Calu3 (cell line): ENCODE measurements at regions not wholly inside any gene's neighbourhood (a gene's known extent, or its start where the extent isn't known, plus 50 kb on each side); places are given as distances from the start of the nearest gene placed in this dataset.

Experiments used
- BruUV-seq: library from RNA; stranded (reverse); fragments of 400-500 nt; replicated peaks from 2 replicates; lab custom pipeline; 2021; lab: Mats Ljungman, UMichigan
- CTCF ChIA-PET: fragments of 300-600 bp; sonication (Branson Sonifier 250); formaldehyde crosslinking; loops from one replicate; lab custom pipeline; 2022; ENCODE audit warnings: antibody characterized with exemption; lab: Charles Lee
- DNase-seq: peaks from one replicate; pipeline ENCODE4 v3.0.0; 2022
- H3K27ac Mint-ChIP-seq: one replicate; pipeline ENCODE4 v1.8.0; 2022; ENCODE audit warnings: mixed read lengths; ENCODE audit not compliant: unreplicated experiment
- H3K27me3 Mint-ChIP-seq: one replicate; pipeline ENCODE4 v1.8.0; 2022; ENCODE audit warnings: mixed read lengths; ENCODE audit not compliant: unreplicated experiment
- H3K36me3 Mint-ChIP-seq: one replicate; pipeline ENCODE4 v1.8.0; 2022; ENCODE audit warnings: mild to moderate bottlenecking, moderate library complexity, mixed read lengths; ENCODE audit not compliant: insufficient read depth, unreplicated experiment
- H3K4me1 Mint-ChIP-seq: one replicate; pipeline ENCODE4 v1.8.0; 2022; ENCODE audit warnings: mild to moderate bottlenecking, low read depth, mixed read lengths; ENCODE audit not compliant: unreplicated experiment
- H3K4me3 Mint-ChIP-seq: one replicate; pipeline ENCODE4 v1.8.0; 2022; ENCODE audit warnings: mild to moderate bottlenecking, low read depth, moderate library complexity, mixed read lengths; ENCODE audit not compliant: unreplicated experiment
- H3K9me3 Mint-ChIP-seq: one replicate; pipeline ENCODE4 v1.8.0; 2022; ENCODE audit warnings: low read depth, mixed read lengths; ENCODE audit not compliant: unreplicated experiment
- CTCF ChIP-seq: fragments of 200-600 bp; IDR thresholded peaks from one replicate; pipeline ENCODE4 v1.8.0; 2022; ENCODE audit warnings: antibody characterized with exemption; ENCODE audit not compliant: unreplicated experiment
- intact Hi-C: fragments of 100-400 bp; cut with micrococcal nuclease; formaldehyde crosslinking; loops from one replicate; pipeline ENCODE4 v1.10.0; 2022; ENCODE audit not compliant: unreplicated experiment

GRCh38 chr5:68709239-68709638, 384.6 kb upstream of the SLC30A5 start:
- no peaks in the 10 kb centered on the region for H3K27me3 Mint-ChIP-seq
- no peaks in the 10 kb centered on the region for H3K4me1 Mint-ChIP-seq
- no peaks in the 10 kb centered on the region for H3K9me3 Mint-ChIP-seq
- H3K27ac Mint-ChIP-seq, result no peak overlapping the region
- H3K36me3 Mint-ChIP-seq, result no peaks in the 10 kb centered on the region
- CTCF ChIA-PET, result no interaction called here
- intact Hi-C loops, result no loop called here
- TF ChIP-seq CTCF, result no peak
- BruUV-seq, result no TSS peak
- no peak overlapping the region for H3K4me3 Mint-ChIP-seq
- DNase-seq, result no peak

- intact Hi-C loops, result no loop called here
- no peak for TF ChIP-seq CTCF
- Mint-ChIP-seq H3K4me1 (no peaks in the 10 kb centered on the region), H3K9me3 (no peaks in the 10 kb centered on the region), H3K36me3 (no peaks in the 10 kb centered on the region), H3K27me3 (no peaks in the 10 kb centered on the region), H3K4me3 (no peak overlapping the region), H3K27ac (no peak overlapping the region)
- no TSS peak for BruUV-seq
- no peak for DNase-seq
- CTCF ChIA-PET, result no interaction called here
Observed at GRCh38 chr5:68710514-68710913, 383.3 kb upstream of the SLC30A5 start.

- BruUV-seq, result no TSS peak
- Mint-ChIP-seq H3K4me1 (no peaks in the 10 kb centered on the region), H3K4me3 (no peak overlapping the region), H3K27me3 (no peaks in the 10 kb centered on the region), H3K9me3 (no peaks in the 10 kb centered on the region), H3K36me3 (no peaks in the 10 kb centered on the region), H3K27ac (no peak overlapping the region)
- TF ChIP-seq CTCF, result no peak
- CTCF ChIA-PET, result no interaction called here
- intact Hi-C loops, result no loop called here
- no peak for DNase-seq
Observed at GRCh38 chr5:68711293-68712200, 382.3 kb upstream of the SLC30A5 start.

GRCh38 chr5:68714810-68715209, 379.0 kb upstream of the SLC30A5 start:
- Mint-ChIP-seq H3K4me3 (no peak overlapping the region), H3K4me1 (no peaks in the 10 kb centered on the region), H3K36me3 (no peaks in the 10 kb centered on the region), H3K27ac (no peak overlapping the region), H3K9me3 (no peaks in the 10 kb centered on the region), H3K27me3 (peaks cover 6% of the 10 kb centered on the region)
- no peak for TF ChIP-seq CTCF
- intact Hi-C loops, result no loop called here
- BruUV-seq, result no TSS peak
- CTCF ChIA-PET, result interaction anchor here (0.6 to 0.8 kb wide), 2 partner anchors 31 to 62 kb away, joined by 3 read pairs; no protein-coding TSS in a partner anchor
- DNase-seq, result no peak
